GM18873 (cell line): ENCODE measurements at regions not wholly inside any gene's neighbourhood (a gene's known extent, or its start where the extent isn't known, plus 50 kb on each side); places are given as distances from the start of the nearest gene placed in this dataset.
"Not testable (repeated sequence)": the region's sequence is repeated elsewhere in the genome, so short reads cannot be mapped to it uniquely, and the experiment has no call there.

Experiments
- ATAC-seq: cut with Tn5 transposase; IDR thresholded peaks from one replicate; pipeline ENCODE4 v1.9.1; 2021; ENCODE audit warnings: mild to moderate bottlenecking, moderate library complexity, moderate number of reproducible peaks; ENCODE audit not compliant: unreplicated experiment, low FRiP score

DNA sequence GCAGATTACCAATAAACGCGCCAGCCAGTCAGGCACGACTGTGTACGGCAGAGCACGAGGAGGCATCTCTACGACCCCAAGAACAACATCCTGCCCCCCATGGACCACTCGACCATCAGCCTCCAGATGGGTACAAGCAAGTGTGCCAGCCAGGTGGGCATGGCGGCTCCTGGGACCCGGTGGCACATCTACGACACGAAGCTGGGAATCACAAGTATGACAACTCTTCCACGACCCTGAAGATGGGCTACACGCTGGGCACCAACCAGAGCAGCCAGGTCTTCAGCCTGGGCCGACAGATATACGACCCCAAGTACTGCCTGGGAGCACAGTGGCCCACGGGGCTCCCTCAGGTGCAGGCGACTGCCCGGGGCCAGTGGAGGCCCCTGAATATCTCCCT is 217.6 kb downstream of the POTED start:
- ATAC-seq: no peak

DNA sequence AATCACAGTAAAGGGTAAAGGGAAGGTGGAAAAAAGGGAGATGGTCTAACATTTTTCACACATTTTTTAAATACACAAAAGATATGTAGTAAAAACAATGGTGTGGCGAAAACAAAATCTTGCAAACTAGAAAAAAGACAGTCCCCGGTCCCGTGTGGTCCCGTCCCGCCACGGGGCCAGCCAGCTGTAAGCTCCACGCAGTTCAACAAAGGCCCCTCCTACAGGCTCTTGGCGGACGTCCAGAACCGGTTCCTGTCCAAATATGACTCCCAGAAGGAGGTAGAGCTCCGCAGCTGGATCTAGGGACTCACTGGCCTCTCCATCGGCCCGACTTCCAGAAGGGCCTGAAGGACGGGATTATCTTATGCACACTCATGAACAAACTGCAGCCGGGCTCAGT is 216.9 kb downstream of the POTED start:
- ATAC-seq: not testable (repeated sequence)

DNA sequence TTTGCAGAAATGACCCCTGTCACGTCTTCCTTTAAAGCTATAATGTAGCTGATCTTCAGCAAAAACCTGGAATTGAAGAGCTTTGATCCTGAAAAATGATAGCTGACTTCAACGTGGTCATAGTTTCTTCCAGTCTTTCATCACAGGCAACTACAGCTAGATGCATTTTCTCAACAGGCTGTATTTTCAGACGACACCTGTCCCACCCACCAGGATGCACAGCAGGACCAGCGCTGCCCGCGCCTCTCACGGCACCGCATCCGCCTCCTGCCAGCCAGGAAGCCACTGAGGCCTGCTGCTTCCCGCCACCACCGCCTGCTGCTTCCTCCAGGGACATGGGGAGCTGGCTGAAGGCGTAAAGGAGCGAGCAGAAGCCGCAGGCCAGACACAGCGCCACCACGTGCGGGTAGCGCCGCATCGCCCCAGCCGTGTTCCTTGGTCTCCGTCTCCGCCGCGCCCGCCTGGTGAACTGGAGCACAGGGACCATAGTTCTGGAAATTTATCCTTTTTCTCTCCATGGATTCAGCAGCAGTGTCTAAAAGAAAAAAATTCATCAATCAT is 215.7 kb downstream of the POTED start:
- not testable (repeated sequence) for ATAC-seq

DNA sequence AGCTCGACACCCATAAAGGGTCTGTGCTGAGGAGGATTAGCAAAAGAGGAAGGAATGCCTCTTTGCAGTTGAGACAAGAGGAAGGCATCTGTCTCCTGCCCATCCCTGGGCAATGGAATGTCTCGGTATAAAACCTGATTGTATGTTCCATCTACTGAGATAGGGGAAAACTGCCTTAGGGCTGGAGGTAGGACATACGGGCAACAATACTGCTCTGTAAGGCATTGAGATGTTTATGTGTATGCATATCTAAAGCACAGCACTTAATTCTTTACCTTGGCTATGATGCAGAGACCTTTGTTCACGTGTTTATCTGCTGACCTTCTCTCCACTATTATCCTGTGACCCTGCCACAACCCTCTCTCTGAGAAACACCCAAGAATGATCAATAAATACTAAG is 210.7 kb downstream of the POTED start:
- not testable (repeated sequence) for ATAC-seq

DNA sequence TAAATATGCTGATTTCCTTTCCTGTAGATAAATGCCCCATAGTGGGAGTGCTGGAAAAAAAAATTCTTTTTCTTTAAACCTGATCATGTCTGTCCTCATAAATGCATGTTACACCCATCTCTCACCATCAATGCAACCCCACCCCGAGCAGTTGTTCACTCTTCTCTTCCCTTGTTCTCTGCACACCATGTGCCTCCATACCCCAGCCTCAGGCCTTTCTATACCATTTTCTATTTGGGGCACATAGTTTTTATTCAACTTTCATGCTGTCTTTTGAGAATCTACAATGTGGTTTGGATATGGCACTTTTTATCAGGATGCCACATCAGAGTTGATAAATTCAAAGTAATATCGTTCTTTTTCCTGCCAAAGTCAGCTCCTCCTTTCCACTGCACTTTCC is 202.6 kb downstream of the POTED start:
- not testable (repeated sequence) for ATAC-seq

DNA sequence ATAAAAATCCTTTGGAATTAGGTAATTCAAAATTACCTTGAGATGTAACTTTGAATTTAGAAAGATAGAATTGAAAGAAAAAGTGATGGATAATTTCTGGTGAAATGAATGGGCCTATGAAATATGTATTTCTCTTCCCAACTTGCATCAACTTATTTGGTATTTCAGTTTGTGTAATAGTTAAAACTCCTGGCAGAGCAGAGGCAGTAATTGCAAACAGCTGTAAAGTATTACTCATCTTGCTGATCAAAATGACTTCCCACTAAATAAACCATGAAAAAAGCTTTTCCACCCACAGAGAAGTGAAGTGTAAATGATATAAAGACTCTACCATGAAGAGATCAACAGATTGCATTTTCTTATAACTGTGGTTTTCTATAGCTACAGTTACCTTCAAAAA is 201.0 kb downstream of the POTED start:
- ATAC-seq: not testable (repeated sequence)

DNA sequence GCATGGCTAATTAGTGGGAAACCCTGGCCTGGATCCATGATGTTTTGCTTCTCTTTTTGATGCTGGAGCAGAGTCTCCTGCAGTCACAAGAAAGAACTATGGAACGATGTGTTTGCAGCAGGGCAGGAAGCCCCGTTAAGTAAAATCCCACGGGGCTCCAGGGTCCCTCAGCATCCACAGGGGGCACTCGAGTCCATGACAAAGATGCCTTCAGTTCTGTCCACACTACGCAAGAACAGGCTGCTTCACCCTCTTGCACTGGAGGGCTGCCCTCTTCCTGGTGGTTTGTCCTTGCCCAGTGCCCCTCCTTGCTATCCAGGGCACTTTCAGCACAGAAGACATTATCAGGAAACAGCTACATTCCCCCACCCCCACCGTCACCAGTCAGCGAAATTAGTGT is 196.9 kb downstream of the POTED start:
- ATAC-seq: not testable (repeated sequence)

DNA sequence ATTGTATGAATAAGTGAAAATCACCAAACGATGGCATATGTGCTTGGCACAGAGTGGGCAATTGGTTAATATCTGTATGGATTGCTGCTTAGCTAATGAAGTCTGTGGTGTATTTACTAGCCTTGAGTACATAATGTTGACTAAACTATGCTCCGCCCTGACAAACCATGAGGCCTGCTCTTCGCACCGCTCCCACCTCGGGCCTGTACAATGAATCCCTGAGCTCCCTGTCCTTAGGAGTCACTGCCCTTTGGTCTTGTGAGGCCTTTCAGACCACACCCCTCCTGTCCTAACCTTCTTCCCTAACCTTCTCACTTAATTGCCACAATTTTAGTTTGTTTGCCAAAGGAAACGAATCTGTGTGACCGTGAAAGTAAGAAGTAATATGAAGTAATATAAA is 193.2 kb downstream of the POTED start:
- ATAC-seq: not testable (repeated sequence)
